ENCODE measurements at regions not wholly inside any gene's neighbourhood (a gene's known extent, or its start where the extent isn't known, plus 50 kb on each side); places are given as distances from the start of the nearest gene placed in this dataset.
A peak's percentile ranks its signal among the peaks of the same experiment; 100 is the strongest.

DNA sequence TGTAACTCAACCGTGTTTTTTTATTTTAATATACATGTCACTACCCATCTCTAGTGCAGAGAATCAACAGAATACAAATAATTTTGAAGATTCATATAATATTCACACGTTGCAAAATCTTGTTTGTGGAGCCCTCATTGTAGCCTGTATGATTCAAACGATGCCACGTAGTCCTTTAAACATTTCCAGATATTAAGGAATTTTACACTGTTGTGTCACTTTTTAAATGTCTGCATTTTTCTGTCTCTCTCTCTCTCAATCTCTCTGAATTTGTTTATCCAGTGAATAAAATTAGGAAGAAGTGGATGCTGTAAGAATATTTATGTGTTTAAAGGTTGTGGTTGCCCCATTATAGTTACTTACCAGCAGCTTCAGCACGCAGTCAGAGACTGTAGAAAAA, 262.0 kb downstream of the PAX1 start:
- peak; percentile 25 for DNase-seq (ENCODE audit: low read depth)

DNA sequence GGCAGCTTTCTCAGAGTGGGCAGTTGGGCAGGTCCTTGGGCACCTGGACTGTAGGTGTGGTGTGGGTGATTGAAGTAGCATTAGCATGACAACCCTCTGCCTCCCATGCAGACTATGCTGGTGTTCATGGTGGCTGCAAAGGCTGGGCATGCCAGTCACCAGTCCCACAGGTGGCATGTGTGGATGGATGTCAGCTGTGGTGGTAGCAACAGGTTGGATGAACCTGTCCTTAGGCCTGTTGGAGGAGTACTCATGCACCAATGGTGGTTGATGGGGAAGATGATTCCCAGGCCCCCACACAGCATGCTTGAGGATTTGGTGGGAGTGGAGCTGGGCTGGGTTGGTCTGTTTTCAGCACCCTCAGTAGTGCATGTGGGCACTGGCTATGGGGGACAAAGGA, 251.1 kb downstream of the PAX1 start:
- no peak for DNase-seq (ENCODE audit: low read depth)

DNA sequence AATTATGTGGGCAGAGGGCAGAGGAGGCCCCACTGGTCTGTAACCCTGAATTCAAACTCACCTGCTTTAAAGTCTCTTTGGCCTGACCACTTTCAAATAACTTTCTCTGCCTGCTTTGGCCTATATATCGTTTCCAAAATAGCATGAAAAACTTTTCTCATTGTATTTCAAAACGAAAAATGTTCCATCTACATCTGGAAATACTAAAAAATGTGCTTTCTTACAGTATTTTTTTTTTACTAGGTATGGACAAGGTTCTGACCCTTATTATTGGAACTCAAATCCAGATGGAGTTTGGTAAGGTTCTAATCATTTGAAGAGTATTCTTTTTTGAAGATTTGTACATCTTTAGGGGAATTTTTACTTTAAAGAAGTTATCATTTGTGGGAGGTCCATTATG, 241.9 kb downstream of the PAX1 start:
- DNase-seq (ENCODE audit: low read depth): no peak

DNA sequence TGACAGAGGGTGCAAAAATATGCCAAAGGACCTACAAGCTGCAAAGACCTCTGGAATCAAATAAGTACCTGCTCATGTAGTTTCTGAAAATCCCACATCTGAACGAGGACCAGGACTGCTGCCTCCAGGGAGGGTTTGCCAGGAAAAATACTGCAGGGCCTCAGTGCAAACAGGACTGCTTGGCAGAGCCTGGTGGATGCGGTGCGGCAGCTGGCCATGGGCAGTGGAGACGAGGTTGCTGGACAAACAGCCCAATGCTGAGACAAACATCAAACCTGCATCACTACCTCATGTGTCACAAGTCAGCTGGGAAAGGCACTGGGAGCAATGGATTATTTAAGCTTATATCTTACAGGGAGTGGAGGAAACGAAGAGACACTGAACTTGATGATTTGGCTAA, 238.8 kb downstream of the PAX1 start:
- DNase-seq (ENCODE audit: low read depth): no peak

DNA sequence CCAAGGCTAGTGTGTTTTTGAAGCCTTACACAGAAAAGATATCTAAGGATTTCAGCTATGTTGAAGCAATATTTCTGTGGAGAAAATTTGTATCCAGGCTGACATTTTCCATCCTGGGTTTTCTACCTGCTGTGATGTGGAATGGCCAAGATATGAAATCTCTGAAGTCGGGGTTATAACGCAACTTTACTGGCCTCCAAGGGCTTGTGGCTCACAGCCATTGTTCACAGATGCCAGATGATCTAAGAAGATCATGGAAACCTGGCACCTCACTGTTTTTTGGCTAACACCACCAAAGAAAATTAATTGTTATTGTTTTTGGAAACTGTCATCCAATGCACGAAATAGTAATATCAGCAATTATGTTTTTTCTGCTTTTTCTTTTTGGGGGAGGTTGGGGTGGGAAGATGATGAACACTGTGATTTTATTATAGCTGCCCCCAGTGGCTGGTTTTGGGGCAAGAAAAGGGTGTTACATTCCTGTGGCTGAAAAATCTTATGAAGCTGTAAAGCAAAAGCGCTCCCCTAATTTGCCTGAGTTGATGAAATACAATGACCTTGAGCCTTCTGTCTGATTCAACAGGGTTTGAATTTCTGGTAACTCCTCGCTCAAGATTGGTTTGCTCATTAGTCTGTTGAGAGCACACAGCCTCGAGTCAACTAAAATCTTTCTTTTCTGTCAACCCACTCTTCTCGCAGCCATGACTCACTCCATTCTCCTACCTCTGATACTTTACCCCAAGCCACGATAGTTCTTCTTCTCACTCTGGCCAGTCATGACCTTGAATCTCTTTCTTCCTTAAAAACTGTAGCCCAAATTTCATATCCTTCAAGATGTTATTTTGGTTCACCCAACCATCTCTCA, 236.7 kb downstream of the PAX1 start:
- DNase-seq (ENCODE audit: low read depth): no peak

DNA sequence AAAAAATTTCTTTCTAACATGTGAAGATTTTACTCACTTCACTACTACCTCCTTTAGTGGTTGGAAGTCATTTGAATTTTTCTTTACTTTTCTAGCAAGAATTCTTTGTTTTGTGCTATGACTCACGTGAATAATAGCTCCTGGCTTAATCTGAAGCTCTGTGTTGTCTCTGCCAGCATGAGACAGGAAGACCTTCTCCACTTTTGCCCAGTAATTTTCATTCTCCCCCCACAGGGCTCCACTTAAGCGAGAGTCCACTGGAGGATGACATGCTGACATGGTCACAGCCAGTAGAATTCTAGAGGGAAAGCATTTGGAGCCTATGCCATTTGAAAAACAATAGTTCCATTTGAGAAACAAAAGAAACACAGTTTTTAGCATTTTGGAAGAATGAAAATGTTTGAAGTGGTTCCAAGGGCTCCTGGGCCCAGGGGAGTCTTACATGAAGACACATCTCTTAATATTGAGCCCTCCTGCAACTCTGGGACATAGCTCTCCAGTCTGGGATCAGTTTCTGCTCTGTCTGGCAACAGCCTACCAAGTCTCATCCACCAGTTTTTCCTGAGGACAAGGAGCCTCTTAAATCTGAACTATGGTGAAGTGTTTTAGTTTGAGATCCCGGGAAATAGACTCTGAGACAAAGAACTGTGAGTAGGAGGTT, 231.4 kb downstream of the PAX1 start:
- DNase-seq (ENCODE audit: low read depth): no peak

DNA sequence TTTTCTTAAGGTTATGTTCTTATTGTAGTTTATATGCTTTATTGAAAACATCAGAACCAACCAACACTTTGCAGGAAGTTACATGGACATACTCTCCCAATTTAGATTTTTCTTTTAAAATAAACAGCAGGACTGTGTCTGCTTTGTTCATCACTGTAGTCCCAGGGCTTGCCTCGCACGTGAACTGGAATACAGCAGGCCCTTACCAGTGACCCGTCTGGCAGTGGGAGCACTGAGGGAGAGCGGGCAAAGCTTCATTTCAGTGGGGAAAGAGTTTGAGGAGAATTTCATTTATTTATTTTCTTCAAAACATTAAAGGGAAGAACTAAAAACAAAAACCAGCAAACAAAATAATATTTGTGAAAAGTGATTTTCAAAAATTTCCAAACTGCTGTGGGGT, 230.8 kb downstream of the PAX1 start:
- no peak for DNase-seq (ENCODE audit: low read depth)

DNA sequence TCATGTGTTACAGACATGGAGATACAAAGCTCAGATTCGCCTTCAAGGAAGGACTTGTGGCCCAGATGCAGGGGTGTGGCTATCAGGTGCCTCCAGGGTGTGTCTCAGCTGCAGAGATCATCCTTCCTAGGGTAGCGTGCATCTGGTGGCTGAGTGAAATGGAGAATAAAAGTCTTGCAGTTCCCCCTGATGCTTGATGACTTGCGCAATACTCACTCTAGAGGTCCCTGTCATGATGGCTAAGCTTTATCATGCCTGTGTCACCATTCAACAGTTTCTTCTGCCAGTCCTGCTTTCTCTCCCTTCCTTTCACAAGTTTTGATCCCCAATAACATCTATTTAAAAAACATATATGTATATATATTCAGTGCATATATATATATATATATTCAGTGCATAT, 228.1 kb downstream of the PAX1 start:
- DNase-seq (ENCODE audit: low read depth): no peak

DNA sequence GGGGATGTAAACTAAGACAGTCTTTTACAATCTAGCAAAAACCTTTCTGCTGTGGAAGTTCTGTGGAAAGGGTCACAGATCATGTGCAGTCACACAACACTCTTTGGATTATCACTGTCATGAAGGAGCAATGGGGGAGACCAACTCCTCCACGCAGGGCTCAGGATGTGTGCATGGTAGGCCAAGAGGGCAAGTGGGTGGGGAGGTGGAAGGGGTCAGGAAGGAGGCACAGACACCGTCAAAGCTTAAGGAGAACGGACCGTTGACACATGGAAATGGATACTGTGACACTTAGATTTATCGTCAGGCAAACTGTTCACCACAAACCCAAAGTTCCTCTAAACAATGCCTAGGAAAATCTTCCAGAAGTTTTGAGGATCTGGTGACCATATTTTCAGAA, 215.8 kb downstream of the PAX1 start:
- DNase-seq (ENCODE audit: low read depth): no peak

DNA sequence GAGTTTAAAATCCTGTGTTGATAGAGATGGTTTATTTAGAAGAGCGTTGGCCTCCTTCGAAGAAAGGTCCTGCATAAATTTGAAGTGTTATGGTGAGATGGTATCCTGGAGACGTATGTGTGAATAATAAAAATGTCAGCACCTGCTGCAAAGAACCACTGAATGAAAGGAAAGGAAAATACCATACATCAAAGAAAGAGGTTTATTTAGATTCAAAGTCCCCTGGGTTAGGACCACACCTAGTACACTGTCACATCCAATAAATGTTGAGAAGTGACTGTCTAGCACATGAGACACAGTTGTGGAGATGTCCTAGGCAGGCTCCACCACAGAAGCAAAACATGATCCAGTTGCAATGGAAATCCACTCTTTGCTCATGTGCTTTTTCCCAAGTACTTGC, 214.7 kb downstream of the PAX1 start:
- no peak for DNase-seq (ENCODE audit: low read depth)

DNA sequence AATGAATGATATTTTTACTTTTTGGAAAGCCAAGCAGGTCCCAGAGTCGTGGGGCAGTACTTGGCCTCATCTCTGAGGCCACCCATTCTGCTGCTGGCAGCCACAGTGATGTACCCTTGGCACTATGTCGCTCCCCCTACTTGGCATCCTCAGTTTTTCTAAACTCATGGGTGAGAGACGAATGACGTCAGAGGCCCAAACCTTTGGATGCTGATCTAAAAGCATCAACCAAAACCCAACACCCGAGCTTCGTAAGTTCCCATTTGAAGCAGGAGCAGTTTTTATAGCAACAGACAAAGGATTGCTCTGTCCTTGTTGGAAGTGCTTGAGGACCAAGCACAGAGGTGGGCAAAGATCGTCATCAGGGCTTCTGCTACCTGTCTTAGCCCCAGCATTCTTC, 212.9 kb downstream of the PAX1 start:
- no peak for DNase-seq (ENCODE audit: low read depth)

DNA sequence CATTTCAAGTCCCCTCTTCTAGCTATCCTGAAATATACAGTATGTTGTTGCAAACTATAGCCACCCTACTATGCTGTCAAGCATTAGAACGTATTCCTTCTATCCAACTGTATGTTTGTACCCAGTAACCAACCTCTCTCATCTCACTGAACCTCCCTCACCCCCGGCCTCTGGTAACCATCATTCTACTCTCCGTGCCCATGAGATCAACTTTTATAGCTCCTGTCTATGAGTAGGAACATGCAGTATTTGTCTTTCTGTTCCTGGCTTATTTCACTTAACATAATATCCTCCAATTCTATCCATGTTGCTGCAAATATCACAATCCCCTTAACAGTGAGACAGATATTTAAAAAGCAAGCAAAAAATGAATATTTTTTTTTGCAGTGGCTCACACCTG, 196.9 kb downstream of the PAX1 start:
- DNase-seq (ENCODE audit: low read depth): no peak

DNA sequence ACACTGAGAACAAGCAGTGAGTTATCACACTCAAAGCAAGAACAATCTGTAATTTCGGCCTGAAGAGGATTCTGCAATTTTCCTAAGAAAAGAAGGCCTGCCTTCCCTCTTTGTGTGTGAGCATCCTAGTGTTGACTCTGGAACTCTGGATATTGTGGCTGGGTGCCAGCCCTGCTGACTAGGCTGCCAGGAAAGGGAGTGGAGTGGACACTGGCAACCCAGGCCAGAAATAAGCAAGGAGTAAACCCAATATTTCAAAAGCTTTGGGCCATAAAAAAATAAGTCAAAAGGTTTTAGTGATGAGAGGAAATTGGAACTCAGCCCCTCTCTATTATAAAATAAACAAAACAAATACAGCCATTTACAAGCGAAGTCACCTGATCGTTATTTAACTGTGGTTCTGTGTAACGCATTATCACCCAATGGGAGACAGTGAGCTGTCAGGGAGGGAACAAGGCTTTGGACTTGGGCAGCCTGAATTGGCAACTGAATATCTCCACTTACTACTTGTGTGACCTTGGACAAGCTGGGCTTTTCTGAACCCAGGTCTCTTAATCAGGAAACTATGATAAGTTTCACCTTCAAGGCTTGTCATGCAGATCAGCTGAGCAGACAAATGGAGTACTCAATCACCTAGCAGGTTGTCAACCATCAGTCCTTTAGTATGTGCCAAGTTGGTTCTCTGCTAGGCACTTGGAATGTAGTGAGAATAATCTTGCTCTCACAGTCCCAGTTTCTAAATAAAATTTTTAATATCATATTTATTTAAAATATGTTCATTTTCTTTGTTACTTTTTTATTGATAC, 196.2 kb downstream of the PAX1 start:
- no peak for DNase-seq (ENCODE audit: low read depth)

DNA sequence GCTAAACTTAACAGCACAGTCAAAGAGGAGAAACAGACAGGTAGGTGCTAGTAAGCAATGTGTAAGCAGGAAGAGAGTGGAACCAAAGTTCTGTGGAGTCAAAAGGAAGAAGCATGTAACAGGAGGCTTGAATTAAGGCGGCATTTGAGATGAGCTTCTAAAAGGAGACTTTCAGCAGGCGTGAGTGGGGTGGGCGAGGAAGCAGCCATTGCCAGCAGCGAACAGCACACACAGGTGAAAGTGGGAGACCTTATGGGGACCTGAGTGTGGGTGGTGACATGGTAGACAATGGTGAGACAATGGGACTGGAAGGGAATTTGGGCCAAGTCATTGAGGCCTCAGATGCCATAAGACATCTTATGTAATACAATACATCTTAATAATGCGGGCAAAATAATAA, 195.0 kb downstream of the PAX1 start:
- no peak for DNase-seq (ENCODE audit: low read depth)

DNA sequence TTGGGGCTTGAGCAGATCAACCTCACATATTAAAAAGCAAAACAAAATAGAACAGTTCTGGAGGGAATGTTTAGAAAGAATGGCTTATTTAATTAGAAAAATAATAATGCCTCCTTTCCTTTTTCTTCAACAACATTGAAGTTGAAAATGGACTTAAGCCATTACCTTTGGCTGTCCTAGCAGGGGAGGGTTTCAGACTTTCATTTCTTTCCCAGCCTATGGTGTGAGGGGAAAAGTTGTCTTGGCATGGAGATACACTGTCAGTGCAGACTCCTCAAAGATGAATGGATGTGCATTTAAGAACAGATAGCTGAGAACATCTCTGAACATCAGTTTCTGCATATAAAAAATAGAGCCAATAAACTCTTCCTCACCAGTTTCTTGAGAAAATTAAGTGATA, 169.5 kb downstream of the PAX1 start:
- DNase-seq (ENCODE audit: low read depth): no peak

DNA sequence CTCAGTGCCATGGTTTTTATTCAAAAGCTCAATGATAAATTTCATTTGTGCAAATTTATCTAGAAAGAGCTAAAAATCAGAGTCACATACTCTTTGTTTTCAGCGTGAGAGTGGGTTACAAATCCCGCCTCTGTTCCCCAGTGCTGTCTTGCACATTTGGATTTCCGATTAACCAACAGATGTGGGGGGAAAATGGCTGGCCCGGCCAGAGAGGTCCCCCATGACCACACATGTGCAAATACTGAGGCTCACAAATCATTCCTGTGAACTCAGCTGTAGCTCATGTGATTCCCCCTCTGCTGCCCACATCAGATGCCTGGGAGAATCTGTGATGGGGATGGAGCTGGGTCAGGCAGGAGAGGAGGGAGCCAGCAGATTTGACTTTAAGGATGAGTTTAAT, 168.7 kb downstream of the PAX1 start:
- no peak for DNase-seq (ENCODE audit: low read depth)

DNA sequence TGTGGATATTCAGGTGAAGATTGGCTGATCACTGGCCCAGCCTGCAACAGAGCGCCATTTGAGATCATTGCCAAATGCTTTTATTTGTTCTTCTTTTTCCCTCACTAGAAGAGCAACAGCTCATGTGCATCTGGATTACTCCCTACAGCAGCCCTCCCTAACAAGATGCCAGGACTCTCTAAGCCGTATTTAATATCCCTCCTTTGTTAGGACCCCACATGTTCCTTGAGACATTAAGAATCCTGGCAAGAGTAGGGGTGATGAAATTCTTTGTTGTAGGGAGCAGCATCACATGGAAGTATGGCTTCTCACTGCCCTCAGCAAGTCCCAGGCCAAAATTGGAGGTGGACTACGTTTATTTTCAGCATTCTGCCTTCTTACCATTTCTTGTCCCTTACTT, 167.8 kb downstream of the PAX1 start:
- no peak for DNase-seq (ENCODE audit: low read depth)

DNA sequence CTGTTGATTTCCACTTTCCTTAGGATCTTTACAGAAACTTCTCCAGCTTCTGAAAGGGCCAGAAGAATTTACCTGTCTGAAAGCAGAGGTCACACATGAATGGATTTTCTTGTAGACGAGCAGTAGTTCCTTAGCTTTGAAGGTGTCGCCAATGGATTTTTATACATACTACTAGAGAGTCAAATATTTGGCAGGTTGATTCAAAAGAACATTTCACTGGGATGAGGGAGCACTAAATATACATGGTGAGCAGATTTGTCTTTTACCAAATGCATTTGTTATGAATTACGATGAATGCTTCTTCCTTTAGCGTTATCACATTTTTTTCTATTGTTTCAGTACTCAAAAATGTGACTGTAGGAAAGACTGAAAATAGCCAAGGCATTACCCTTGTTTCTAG, 162.3 kb downstream of the PAX1 start:
- DNase-seq (ENCODE audit: low read depth): no peak

DNA sequence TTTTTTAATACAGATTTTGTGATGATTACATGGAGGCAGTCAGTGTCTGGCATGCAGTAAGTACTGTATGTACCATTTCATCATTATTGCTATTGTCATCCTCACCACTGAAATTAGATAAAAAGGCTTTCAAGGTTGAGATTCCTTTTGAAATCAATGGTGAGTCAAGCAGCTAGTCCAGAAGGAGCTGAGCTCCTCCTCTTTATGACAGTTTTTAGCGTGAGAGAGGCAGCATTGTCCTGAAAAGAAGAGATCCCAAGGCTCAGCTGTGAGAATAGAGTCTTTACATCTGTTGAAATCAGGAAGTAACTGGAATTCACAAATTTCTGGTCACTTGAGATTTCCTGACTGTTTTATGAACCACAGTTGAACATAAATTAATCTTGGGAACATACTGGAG, 161.9 kb downstream of the PAX1 start:
- no peak for DNase-seq (ENCODE audit: low read depth)

DNA sequence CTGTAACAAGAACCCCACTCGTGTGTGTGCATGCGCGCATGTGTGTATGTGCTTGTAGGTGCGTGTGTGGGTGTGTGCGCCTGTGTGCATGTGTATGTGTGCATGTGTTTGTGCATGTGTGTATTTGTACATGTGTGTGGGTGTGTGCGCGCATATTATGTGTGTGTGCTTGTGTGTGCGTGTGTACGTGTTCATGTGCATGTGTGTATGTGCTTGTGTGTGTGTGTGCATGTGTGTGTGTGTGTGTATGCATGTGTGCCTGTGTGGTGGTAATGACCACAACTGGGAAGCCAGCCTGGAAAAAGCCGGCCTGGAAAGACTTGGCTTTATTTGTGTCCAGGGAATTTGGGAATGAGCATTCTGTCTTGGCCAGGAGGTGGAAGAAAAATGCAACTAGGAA, 157.5 kb downstream of the PAX1 start:
- DNase-seq (ENCODE audit: low read depth): no peak

DNA sequence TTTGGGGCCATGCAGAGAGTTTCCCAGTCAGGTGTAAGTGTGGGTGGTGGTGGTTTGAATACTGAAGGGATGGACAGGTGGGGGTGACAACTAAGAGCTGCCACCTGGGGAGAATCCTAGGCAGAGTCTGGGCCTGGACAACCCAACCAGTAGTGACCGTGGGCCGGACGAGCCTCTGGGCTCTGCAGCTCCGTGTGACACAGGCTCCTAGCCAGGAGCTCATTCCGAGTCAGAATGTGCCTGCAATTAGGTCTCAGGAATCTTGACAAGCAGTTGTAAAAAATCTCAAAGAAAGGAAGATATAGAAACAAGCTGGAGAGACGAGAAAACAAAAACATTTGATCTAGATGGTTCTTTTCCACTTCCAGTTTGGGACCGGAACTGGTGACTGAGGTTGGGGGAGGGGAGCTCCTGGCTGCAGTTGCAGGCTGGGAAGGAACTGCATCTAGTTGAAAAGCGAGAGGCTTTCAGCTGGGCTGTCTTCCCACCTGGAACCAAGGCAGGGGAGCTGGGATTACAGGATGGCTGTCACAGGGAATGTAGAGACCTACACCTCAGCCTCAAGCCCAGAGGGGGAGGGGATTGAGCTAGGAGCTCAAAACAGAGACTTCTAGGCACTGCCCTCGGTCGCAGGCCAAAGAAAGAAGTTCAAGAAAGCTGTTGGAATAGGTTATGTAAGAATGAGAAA, 156.9 kb downstream of the PAX1 start:
- no peak for DNase-seq (ENCODE audit: low read depth)

DNA sequence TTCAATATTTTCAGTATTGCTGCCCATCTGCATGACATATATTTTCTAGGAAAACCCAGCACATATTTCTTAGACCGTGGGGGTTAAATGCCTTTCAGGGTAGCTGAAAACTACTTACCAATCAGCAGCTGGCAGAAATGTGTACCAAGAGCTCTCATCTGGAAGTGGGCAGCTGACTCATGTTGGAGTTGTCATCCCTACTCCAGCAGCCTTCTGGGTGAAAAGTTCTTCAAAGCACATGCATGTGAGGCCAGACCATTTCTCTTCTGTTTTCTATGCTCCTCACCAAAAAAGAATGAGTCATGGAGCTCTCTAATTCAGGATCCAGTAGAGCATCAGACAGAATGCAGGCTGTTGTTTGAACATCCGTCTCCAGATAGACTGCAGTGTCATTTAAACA, 135.5 kb downstream of the PAX1 start:
- no peak for DNase-seq (ENCODE audit: low read depth)
